Fibroblast of lung (primary cell): ENCODE measurements at regions not wholly inside any gene's neighbourhood (a gene's known extent, or its start where the extent isn't known, plus 50 kb on each side); places are given as distances from the start of the nearest gene placed in this dataset.
"Not testable (repeated sequence)": the region's sequence is repeated elsewhere in the genome, so short reads cannot be mapped to it uniquely, and the experiment has no call there.

Source experiments
- DNase-seq, 2 donors: peaks; one replicate each; pipeline versions ENCODE4 v3.0.0 to v3.0.0-alpha.2; 2010; ENCODE audit warnings: low read depth in 2 of 2
- H2AFZ ChIP-seq: 2 replicates; pipeline ENCODE4 v1.5.1; 2012; ENCODE audit warnings: low read length, control low read depth, inconsistent platforms
- H3K27ac ChIP-seq: 2 replicates; pipeline ENCODE4 v1.5.1; 2011; ENCODE audit warnings: low read length, control low read depth; ENCODE audit not compliant: insufficient read depth
- H3K27me3 ChIP-seq: 2 replicates; pipeline ENCODE4 v1.5.1; 2011; ENCODE audit warnings: mild to moderate bottlenecking, low read length; ENCODE audit not compliant: control insufficient read depth, insufficient read depth
- H3K36me3 ChIP-seq: 2 replicates; pipeline ENCODE4 v1.5.1; 2011; ENCODE audit warnings: low read length; ENCODE audit not compliant: control insufficient read depth, insufficient read depth
- H3K4me1 ChIP-seq: 2 replicates; pipeline ENCODE4 v1.5.1; 2011; ENCODE audit warnings: low read length; ENCODE audit not compliant: control insufficient read depth, insufficient read depth; ENCODE audit errors: extremely low read depth
- H3K4me2 ChIP-seq: 2 replicates; pipeline ENCODE4 v1.5.1; 2011; ENCODE audit warnings: low read length, control low read depth; ENCODE audit not compliant: insufficient read depth; ENCODE audit errors: extremely low read depth
- H3K4me3 ChIP-seq, 4 experiments: fragments of 200-600 bp in 1 of 4; sonication (generic) in 1 of 4; replicated peaks in 1 of 4; 2 replicates each; pipeline ENCODE4 v1.5.1; 2011 to 2016; ENCODE audit warnings: low read length in 4 of 4, low read depth in 3 of 4, mild to moderate bottlenecking in 3 of 4, control low read depth in 2 of 4, inconsistent platforms in 1 of 4, mixed read lengths in 1 of 4; ENCODE audit not compliant: insufficient read depth in 1 of 4; ENCODE audit errors: control extremely low read depth in 1 of 4
- H3K79me2 ChIP-seq: 2 replicates; pipeline ENCODE4 v1.5.1; 2012; ENCODE audit warnings: mild to moderate bottlenecking, low read length, inconsistent platforms; ENCODE audit not compliant: control insufficient read depth, insufficient read depth
- H3K9ac ChIP-seq: 2 replicates; pipeline ENCODE4 v1.5.1; 2011; ENCODE audit warnings: mild to moderate bottlenecking, low read length, control low read depth; ENCODE audit not compliant: insufficient read depth
- H3K9me3 ChIP-seq: 2 replicates; pipeline ENCODE4 v1.5.1; 2012; ENCODE audit warnings: low read depth, low read length; ENCODE audit not compliant: control insufficient read depth, insufficient read depth
- H4K20me1 ChIP-seq: 2 replicates; pipeline ENCODE4 v1.5.1; 2011; ENCODE audit warnings: low read length; ENCODE audit not compliant: control insufficient read depth, insufficient read depth; ENCODE audit errors: extremely low read depth
- EZH2 ChIP-seq: IDR thresholded peaks from 2 replicates; pipeline ENCODE4 v1.5.1; 2012; ENCODE audit warnings: low read length, control low read depth, mild to moderate bottlenecking; ENCODE audit errors: missing control alignments
- TF ChIP-seq, protein P1 (sequence below), 2 donors: IDR thresholded peaks in 1 of 2; conservative IDR thresholded peaks in 1 of 2; 1 replicate in 1 of 2; 2 replicates in 1 of 2; pipeline ENCODE4 v1.5.1; 2011 to 2012; ENCODE audit warnings: low read length in 2 of 2, control low read depth in 1 of 2, inconsistent platforms in 1 of 2, low read depth in 1 of 2, mild to moderate bottlenecking in 1 of 2

- H3K4me1 ChIP-seq, result no peaks in the 10 kb centered on the region
- no peak overlapping the region for H3K4me3 ChIP-seq
- H2AFZ ChIP-seq, result no peak overlapping the region
- H3K36me3 ChIP-seq, result no peaks in the 10 kb centered on the region
- no peaks in the 10 kb centered on the region for H3K9me3 ChIP-seq
- no peak overlapping the region for H3K9ac ChIP-seq
- TF ChIP-seq EZH2, result no peak
- TF ChIP-seq, protein P1, sequence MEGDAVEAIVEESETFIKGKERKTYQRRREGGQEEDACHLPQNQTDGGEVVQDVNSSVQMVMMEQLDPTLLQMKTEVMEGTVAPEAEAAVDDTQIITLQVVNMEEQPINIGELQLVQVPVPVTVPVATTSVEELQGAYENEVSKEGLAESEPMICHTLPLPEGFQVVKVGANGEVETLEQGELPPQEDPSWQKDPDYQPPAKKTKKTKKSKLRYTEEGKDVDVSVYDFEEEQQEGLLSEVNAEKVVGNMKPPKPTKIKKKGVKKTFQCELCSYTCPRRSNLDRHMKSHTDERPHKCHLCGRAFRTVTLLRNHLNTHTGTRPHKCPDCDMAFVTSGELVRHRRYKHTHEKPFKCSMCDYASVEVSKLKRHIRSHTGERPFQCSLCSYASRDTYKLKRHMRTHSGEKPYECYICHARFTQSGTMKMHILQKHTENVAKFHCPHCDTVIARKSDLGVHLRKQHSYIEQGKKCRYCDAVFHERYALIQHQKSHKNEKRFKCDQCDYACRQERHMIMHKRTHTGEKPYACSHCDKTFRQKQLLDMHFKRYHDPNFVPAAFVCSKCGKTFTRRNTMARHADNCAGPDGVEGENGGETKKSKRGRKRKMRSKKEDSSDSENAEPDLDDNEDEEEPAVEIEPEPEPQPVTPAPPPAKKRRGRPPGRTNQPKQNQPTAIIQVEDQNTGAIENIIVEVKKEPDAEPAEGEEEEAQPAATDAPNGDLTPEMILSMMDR (conservative IDR thresholded peaks at IDR 0.05 in 1 of 2, IDR thresholded peaks at IDR 0.05 in 1 of 2; ENCODE audit: low read depth in 1 of 2, low read length in 2 of 2), result no peak
- no peak overlapping the region for H3K4me2 ChIP-seq
- no peaks in the 10 kb centered on the region for H3K79me2 ChIP-seq
- no peaks in the 10 kb centered on the region for H4K20me1 ChIP-seq
- H3K27ac ChIP-seq, result no peak overlapping the region
- peak; percentile 11 to 16 for DNase-seq
- peaks cover 2% of the 10 kb centered on the region for H3K27me3 ChIP-seq
Observed at GRCh38 chr13:47705185-47705584, 295.9 kb downstream of the SUCLA2 start.

GRCh38 chr13:47696674-47697073 lies 304.4 kb downstream of the SUCLA2 start:
- DNase-seq, result no peak
- Histone ChIP-seq H4K20me1 (no peaks in the 10 kb centered on the region), H3K4me3 (no peak overlapping the region), H3K27ac (no peak overlapping the region), H3K4me2 (no peak overlapping the region), H3K79me2 (no peaks in the 10 kb centered on the region), H3K9ac (no peak overlapping the region), H2AFZ (no peak overlapping the region), H3K27me3 (no peaks in the 10 kb centered on the region), H3K9me3 (no peaks in the 10 kb centered on the region), H3K36me3 (no peaks in the 10 kb centered on the region), H3K4me1 (no peaks in the 10 kb centered on the region)
- TF ChIP-seq EZH2, result no peak
- TF ChIP-seq, protein P1 (conservative IDR thresholded peaks at IDR 0.05 in 1 of 2, IDR thresholded peaks at IDR 0.05 in 1 of 2; ENCODE audit: low read depth in 1 of 2, low read length in 2 of 2), result no peak

DNA sequence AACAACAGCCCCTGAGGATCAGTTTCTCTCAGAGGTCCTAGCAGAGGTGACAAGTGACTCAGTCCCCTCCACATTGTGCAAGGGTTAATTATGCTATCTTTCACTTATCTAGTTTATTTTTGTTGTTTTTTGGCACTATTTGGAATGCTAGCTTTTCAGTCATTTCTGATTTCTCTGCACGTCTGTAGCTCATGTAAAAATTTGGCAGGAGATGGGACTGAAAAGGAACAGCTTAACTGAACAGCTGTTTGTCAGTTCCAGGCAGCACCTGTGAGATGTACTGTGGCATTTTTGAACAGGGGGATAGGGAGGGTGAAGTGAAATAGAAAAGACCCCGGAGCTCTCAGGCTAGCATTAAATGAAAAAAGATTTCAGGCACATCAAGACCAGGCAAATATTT lies 313.5 kb downstream of the SUCLA2 start:
- H3K9me3 ChIP-seq, result no peaks in the 10 kb centered on the region
- no peak overlapping the region for H3K4me3 ChIP-seq
- no peaks in the 10 kb centered on the region for H3K4me1 ChIP-seq
- H3K27me3 ChIP-seq, result no peaks in the 10 kb centered on the region
- H3K9ac ChIP-seq, result no peak overlapping the region
- H4K20me1 ChIP-seq, result no peaks in the 10 kb centered on the region
- H3K79me2 ChIP-seq, result no peaks in the 10 kb centered on the region
- no peak for TF ChIP-seq EZH2
- TF ChIP-seq, protein P1 (conservative IDR thresholded peaks at IDR 0.05 in 1 of 2, IDR thresholded peaks at IDR 0.05 in 1 of 2; ENCODE audit: low read depth in 1 of 2, low read length in 2 of 2), result no peak
- H2AFZ ChIP-seq, result no peak overlapping the region
- no peak for DNase-seq
- H3K36me3 ChIP-seq, result no peaks in the 10 kb centered on the region
- H3K4me2 ChIP-seq, result no peak overlapping the region
- H3K27ac ChIP-seq, result no peak overlapping the region

GRCh38 chr13:47685156-47685555 lies 315.9 kb downstream of the SUCLA2 start:
- not testable (repeated sequence) for DNase-seq, H2AFZ ChIP-seq, H3K27ac ChIP-seq, H3K4me2 ChIP-seq, H4K20me1 ChIP-seq, H3K4me3 ChIP-seq, H3K27me3 ChIP-seq, H3K36me3 ChIP-seq, H3K79me2 ChIP-seq, H3K4me1 ChIP-seq, H3K9ac ChIP-seq, H3K9me3 ChIP-seq
